NCI-H2107 treated with DMSO at 0.1 percent for 48 hours (cell line): ENCODE measurements at regions not wholly inside any gene's neighbourhood (a gene's known extent, or its start where the extent isn't known, plus 50 kb on each side); places are given as distances from the start of the nearest gene placed in this dataset.
A peak's percentile ranks its signal among the peaks of the same experiment; 100 is the strongest.

Experiments used
- DNase-seq: peaks from one replicate; lab custom pipeline; 2025; ENCODE audit not compliant: unreplicated experiment; lab: John Stamatoyannopoulos, UW

DNA sequence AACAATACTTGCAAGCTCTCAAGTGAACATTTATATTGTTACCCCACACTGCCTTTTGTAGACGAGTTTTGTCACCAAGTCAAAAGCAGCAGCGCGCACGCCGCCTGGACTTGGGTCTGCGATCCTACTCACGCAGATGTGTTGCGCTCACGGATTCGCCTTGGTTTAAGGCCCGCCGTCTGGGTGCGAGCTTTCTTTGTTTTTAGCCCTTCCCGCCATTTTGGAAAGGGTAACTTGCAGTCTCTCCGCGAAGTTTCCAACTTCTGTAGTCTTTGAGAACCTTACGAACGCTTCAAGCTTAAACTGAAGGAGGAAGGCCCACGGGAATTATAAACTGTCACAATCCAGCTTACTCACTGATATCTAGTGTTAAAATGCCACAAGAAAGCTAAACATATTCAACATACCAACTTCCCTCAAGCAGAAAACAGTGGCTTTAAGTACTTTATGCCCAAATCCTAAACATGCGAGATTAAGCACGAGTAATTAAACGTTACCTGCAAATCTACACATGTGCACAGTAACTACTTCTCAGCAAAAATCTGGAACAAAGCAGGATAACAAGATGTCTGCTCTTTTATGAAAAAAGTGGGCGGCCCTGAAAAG lies 80.4 kb upstream of the BTN3A2 start:
- DNase-seq, result no peak

DNA sequence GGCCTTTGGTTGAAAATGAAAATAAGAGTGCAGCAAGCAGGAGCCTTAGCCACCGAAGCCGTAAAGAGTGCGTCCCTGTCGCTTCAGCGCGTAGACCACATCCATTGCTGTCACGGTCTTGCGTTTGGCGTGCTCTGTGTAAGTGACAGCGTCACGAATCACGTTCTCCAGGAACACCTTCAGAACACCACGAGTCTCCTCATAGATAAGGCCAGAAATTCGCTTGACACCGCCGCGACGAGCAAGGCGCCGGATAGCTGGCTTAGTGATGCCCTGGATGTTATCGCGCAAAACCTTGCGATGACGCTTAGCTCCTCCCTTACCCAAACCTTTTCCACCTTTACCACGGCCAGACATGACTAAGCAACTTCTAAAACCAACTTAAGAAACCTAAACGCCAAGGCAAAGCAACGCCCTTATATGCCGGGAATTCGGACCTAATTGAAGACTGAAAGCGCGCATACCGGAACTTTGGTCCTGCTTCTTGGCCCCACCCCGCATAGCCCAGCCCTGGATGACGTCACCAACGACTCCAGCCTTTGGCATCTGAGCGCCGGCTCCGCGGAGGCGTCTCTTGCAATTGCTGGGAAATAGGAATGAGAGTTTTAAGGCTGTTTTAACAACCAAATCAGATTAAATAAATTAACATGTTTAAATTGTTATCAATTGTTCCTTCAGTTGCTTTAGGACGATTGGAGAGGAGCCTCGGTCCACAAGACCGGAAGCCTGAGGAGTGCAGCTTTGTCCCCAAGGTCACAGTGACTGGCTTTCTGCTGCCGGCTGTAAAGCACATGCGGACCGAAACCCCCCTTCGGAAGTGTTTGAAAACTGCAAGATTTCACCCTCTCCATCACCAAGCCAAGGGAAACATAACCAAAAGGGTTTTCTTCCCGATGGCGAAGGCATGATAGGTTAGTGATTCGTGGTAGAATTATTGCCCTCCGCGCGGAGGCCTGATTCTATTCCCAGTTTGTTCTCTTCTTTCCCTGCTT lies 79.6 kb upstream of the BTN3A2 start:
- peak; percentile 83 for DNase-seq

DNA sequence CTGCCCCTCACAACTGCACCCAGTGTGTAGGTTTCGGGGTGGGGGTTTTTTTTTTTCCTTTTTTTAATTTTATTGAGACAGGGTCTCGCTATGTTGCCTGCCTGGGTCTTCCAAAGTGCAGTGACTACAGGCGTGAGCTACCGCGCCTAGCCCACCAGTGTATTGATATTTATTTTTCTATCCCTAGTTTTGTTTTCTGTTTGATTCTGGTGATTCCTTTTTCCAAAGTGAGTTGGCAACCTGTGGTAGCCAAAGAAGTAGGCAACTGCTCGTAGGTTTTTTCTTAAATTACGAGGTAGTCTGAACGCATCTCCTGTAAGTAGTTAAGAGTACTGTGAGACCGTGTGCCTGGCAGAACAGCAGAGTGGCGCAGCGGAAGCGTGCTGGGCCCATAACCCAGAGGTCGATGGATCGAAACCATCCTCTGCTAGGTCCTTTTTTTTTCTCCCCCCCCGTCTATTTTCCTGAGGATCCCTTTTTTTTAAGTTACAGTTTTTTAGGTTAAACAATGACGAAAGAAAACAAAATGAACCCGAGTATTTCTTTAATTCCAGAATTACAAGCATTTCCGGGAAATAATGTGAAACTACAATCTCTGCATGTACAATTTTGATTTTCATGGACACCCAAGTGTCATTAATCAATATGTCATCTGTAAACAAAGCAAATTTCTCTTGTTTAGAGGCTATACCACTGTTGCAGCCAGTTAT lies 78.7 kb upstream of the BTN3A2 start:
- DNase-seq, result peak; percentile 13

DNA sequence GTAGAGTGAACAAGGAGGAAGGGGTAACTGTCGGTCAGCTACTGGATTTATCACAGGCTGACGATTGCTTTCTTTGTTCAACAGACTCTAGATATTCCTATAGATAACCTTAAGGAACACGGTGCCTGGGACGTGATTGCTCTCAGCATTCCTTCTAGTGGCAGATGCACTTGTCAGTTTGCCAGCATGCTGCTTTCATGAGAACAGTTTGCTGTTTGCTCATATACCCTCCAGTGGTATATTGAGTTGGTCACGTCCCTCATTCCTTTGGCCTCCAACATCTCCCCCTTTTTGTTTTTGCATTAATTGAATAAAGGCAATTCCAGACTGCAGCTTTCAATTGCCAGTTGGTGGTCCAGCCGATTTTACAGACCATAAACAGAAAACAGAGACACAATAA lies 76.8 kb upstream of the BTN3A2 start:
- no peak for DNase-seq

DNA sequence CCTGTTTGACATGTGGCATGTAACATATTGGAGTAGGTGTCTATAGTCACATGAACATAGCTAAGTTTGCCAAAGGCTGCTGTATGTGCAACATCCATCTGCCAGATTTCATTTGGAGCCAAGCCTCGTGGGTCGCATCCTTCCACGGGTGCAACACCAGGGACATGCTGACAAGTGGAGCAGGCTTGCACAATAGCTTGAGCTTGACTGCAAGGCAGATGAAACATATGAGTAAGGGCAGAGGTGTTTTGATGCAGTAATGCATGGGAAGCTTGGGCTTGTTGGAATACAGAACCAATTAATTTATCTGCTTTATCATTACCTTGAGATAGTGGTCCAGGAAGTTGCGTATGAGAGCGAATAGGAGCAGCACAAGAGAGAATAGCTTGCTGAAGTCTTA lies 74.1 kb upstream of the BTN3A2 start:
- DNase-seq, result no peak

DNA sequence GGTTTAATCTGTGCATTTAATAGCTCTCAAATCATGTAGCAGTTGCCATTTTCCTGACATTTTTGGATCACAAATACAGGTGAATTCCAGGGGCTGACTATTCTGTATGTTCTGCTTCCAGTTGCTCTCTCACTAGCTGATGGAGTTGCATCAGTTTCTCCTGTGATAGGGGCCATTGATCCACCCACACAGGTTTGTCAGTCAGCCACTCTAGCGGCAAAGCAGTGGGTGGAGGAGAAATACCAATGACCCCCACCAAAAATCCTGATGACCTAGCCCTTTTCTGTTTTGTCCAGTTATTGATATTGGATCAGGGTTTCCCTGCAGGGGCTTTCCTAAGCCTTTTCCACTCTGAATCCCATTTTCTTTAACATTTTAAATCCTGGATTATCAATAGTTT lies 72.3 kb upstream of the BTN3A2 start:
- DNase-seq, result no peak

DNA sequence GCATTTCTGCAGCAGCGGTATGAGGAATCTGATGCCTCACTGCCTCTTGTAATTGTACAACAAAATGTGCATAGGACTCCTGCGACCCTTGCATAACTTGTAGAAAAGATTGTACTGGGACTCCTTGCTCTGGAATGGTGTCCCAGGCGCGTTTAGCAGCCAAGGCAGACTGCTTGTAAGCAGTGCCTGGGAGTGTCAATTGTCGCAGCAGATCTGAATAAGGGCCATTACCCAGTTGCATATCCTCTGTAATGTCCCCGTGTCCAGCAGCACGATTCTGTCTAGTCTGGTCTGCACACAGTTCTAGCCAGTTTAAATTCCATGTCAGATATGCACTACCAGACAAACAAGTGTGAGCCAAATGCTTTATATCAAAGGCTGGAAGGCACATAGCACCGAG lies 70.7 kb upstream of the BTN3A2 start:
- DNase-seq, result no peak

DNA sequence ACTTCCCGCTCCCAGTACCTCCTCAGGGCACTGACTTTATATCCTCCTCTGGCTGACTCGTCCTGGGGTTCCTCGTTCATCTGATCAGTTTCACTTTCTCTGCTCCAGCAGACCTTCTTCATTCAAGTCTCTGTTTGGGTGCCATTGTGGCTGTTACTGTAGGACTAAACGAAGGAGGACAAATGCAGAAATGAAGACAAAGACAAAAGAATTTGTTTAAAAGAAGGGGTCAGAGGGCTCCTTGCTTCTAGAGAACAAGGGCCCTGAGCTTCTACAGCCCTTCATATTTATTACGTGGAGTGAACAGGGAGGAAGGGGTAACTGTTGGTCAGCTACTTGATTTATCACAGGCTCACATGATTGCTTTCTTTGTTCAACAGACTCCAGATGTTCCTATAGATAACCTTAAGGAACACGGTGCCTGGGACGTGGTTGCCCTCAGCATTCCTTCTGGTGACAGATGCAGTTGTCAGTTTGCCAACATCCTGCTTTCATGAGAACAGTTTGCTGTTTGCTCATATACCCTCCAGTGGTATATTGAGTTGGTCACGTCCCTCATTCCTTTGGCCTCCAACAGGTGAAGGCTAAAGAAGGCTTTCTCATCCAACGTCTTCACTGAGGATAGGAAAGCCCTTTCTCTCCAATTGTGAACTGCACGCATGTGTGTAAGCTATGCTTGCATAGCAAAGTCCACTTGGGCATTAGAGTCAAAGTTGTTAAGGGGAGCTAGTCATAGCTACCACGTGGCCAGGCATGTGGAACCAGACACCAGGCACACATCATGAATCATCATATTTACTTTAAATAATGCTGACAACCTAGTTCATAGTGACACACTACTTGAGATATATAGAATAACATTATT lies 69.1 kb upstream of the BTN3A2 start:
- no peak for DNase-seq

DNA sequence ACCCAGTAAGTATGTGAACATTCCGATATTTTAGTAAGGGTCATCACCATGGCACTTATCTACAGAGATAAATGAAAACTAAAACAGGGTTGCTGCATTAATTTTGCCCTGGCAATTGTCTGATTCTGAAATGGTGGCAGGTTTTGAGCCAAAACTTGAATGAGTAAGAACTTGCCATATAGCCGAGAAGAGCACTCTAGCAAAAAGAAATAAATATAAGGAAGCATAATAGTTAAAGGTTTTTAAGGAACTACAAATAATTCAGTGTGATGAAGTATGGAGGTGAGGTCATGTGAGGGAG lies 68.5 kb upstream of the BTN3A2 start:
- DNase-seq, result no peak

DNA sequence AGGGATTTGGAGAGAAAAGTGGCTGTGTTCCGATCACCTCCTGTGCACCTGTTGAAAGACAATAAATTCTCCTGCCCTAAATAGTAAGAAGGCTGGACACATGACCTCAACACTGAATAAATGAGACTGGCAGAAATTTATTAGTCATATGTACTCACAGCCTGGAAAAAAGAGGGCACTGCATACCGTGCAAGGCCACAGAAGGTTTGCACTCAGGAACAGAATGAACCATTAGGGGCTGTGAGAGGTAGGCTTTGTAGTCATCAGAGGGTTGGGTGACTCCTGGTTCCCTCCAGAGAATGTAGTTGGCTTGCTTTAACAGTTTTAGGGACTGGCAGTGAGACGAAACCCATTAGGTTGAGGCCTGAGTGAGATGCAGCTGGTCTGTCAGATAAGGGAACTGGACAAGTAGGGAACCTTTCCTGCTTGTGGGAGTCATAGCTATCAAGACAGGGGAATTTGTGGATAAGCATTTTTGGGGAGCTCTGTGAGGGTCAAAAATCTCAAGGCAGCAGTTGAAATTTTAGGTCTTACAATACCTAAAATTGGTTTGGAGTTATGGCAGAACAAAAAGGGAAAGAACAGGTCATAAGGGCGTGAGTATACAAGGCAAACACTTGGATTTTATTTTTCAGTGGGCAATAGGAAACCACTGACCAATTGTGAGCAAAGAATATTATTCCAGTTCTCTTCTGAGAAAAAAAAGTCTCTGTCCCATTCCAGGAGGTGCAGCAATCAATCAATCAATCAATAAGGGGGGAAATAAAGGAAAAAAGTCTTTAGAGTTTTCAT lies 67.9 kb upstream of the BTN3A2 start:
- no peak for DNase-seq

DNA sequence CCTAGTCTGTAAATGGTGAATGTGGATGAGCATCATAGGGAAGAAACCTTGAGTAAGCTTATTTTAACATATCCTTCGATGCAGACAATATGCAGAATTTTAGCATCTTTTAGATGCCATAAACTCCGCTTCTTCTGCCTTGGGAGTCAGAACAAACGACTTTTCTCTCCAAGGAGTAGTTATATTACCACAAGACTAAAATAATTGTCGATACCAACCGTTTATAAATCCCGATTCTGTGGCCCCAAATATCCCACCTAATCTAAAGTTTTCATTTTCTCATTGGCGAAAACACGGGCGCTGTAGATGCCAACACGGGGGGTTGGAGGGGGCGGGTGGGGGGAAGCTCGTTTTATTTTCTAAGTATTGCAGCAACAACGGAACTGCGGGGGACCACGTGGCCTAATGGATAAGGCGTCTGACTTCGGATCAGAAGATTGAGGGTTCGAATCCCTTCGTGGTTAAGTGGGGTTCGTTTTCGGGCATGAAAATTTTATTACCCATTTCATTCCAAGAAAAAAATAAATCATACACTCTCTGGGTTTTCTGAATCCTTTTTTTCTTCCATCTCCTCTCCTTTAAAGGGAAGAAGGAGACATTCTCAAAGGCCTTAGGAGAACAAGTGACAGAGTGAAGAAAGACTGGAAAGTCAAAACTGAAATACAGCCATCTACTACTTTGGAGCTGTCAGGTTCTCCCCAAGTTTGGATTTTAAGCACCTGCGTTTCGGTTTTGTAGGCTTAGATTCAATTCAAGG lies 65.5 kb upstream of the BTN3A2 start:
- DNase-seq, result no peak

DNA sequence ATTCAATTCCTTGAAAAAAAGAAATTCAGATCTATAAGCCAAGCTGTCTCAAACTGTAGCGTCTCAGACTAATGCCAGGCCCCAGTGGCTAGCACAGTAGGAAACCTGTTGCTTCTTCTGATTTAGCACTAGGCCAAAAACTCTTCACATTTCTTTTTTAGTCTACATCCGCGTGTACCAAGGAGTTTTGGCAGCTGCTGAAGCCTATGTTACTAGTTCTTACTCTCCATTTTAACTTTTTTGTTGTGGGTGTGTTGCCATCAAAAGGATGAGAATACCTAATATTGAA lies 65.0 kb upstream of the BTN3A2 start:
- no peak for DNase-seq

DNA sequence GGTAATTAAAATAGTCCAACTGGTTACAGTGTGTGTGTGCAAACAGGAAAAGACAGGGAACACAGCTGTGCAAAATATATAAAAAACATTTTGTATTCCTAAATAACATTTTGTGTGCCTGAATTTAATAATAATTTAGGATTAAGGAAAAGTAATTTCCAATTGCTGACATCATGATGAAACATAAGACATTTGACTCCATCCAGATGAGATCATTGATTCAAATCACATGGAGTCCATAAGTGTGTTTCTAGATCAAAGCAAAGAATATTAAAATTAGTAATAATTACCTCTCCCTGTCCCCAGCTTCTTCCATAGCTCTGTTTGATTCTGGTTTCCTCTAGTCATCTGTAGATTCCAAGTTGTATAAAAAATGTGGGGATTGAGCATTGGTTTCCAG lies 64.6 kb upstream of the BTN3A2 start:
- no peak for DNase-seq

DNA sequence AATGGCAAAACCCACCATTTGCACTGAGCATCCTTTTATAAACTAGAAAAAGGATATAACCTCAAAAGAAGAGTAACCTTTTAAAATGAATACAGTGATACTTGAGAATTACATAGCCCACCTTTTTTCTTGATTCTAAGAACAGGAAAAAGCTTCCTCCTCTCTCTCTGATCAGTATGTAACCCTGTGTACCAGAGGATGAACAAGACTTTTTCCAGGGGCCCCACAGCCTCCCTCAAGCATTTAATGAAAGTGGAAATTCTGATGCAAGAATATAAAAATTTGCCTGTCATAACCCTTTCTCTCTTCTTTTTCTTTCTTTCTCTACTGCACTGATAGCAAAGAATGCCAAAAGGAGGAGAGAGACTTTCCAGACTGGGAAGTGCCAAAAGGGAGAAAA lies 64.2 kb upstream of the BTN3A2 start:
- DNase-seq, result no peak

DNA sequence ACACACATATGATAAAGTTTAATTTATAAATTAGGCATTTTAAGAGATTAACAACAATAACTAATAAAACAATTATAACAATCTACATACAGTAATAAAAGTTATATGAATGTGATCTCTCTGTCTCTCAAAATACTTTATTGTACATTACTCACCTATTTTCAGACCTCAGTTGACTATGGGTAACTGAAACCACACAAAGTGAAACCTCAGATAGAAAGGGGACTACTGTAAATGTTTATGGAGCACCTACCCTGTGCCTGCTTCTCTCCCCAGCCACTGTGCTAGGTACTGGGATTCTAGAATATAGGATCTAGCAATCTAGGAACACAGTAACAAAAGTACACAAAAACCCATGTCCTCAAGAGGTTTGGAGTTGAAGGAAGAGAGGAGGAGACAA lies 63.4 kb upstream of the BTN3A2 start:
- DNase-seq, result no peak

DNA sequence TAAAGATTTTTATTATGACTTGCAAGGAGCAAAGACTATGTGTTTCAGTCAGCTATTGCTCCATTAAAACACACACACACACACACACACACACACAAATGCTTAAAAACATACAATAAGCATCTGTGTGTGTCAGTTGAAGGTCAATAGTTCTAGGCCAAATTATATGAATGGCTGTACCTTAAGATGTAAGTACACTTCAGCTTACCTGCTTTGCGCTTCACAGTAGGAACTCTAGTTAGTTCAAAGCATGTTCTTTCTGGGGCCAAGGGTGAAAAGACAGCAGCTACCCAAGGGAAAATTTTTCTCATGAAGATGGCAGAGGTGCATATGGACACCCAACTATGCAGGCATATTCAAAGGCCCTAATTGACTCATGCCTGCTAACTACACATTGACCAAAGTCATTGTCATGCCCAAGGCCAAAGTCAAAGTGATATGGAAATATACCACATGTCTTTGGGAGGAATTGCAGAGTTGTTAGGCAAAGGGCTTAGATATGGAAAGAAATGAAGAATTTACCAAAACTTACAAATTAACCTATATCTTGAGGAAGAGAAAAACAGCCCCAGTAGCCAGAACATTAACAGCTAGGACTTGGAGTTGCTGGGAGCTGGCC lies 61.9 kb upstream of the BTN3A2 start:
- no peak for DNase-seq

DNA sequence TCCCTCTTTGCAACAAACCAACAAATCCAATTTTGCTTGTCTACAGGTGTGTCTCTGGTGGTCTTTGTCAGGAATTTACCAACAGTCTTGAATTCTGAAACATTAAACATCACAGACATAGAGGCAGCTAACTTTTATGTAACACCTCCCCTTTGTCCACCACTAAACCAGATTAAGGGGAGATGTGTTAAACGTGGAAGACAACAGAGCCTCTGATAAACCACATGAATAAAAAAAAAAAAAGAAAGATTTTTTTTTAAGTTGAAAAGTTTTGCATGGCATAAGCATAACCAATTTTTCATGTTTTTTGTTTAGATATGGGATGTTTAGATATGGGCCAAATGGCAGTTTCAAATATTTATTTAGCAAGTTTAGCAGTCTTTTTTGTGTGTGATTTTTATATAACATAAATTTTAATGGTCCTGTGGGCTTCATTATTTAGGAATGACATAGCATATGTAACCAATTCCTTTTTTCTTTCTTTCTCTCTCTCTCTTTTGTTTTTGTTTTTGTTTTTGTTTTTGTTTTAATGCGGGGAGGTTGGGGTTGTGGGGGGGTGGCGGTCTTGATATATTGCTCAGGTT lies 60.7 kb upstream of the BTN3A2 start:
- DNase-seq, result no peak

DNA sequence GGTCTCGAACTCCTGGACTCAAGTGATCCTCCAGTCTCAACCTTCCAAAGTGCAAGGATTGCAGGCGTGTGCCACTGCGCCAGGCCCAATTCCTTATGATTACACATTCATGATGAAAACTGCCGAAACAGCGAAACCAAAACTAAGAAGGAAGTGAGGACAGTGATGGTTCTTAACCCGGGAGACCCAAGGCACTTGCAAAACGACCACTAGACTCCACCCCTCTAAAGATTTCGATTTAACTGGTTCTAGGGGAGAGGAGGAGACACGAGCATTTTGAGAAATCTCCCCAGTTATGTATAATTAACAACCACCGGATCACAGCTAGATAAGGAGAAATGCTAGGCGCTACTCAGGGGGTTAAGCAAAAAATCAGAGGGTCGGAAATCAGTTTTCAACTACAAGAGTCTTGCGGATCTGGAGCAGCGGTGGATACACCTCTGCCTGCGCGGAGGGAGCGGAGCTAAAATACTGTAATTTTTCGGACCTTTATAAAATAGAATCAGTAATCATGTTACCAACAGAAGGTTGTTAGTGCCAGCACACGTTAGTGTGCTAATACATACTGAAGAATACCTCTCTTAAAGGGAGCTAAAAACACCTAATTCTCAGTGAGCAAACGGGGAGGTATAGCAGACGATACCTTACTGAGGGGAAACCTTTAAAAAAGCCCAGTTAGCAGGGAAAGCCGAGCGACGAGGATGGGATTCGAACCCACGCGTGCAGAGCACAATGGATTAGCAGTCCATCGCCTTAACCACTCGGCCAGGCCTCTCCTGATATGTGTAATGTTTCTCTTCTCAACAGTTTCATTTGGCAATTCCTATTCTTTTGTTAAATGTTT lies 60.0 kb upstream of the BTN3A2 start:
- DNase-seq, result no peak
